H9 (cell line): ENCODE measurements at regions not wholly inside any gene's neighbourhood (a gene's known extent, or its start where the extent isn't known, plus 50 kb on each side); places are given as distances from the start of the nearest gene placed in this dataset.

Source experiments
- DNase-seq: peaks from one replicate; pipeline ENCODE4 v3.0.0-alpha.2; 2017
- H2AFZ ChIP-seq: one replicate; pipeline ENCODE4 v1.6.1; 2013; ENCODE audit warnings: mild to moderate bottlenecking, low read length, control low read depth, moderate library complexity
- H2AK5ac ChIP-seq: 2 replicates; pipeline ENCODE4 v1.6.1; 2013; ENCODE audit warnings: low read length, control low read depth, mixed read lengths; ENCODE audit not compliant: insufficient read length
- H2BK120ac ChIP-seq: one replicate; pipeline ENCODE4 v1.6.1; 2013; ENCODE audit warnings: low read depth, mild to moderate bottlenecking, low read length, control low read depth, inconsistent platforms; ENCODE audit not compliant: poor library complexity, severe bottlenecking
- H2BK12ac ChIP-seq: 2 replicates; pipeline ENCODE4 v1.6.1; 2013; ENCODE audit warnings: low read length, control low read depth, mixed read lengths, low read depth; ENCODE audit not compliant: insufficient read length
- H2BK15ac ChIP-seq: 2 replicates; pipeline ENCODE4 v1.6.1; 2013; ENCODE audit warnings: low read depth, low read length, control low read depth
- H2BK20ac ChIP-seq: one replicate; pipeline ENCODE4 v1.6.1; 2013; ENCODE audit warnings: low read depth, mild to moderate bottlenecking, low read length, control low read depth, inconsistent platforms; ENCODE audit not compliant: poor library complexity, severe bottlenecking
- H2BK5ac ChIP-seq: 2 replicates; pipeline ENCODE4 v1.6.1; 2013; ENCODE audit warnings: low read length, control low read depth, mixed read lengths; ENCODE audit not compliant: insufficient read length
- H3K14ac ChIP-seq: 2 replicates; pipeline ENCODE4 v1.6.1; 2013; ENCODE audit warnings: low read length, control low read depth; ENCODE audit not compliant: insufficient read depth
- H3K18ac ChIP-seq: 2 replicates; pipeline ENCODE4 v1.6.1; 2013; ENCODE audit warnings: low read depth, mild to moderate bottlenecking, mixed read lengths, low read length, control low read depth; ENCODE audit not compliant: insufficient read length
- H3K23ac ChIP-seq: 2 replicates; pipeline ENCODE4 v1.6.1; 2013; ENCODE audit warnings: low read length, control low read depth, mixed read lengths, low read depth; ENCODE audit not compliant: insufficient read length
- H3K23me2 ChIP-seq: 2 replicates; pipeline ENCODE4 v1.6.1; 2013; ENCODE audit warnings: low read depth, mild to moderate bottlenecking, mixed read lengths, low read length, control low read depth; ENCODE audit not compliant: insufficient read length, poor library complexity, severe bottlenecking
- H3K27ac ChIP-seq: 2 replicates; pipeline ENCODE4 v1.5.1; 2013; ENCODE audit warnings: low read length, control low read depth, mixed read lengths, low read depth; ENCODE audit not compliant: insufficient read length
- H3K27me3 ChIP-seq: 2 replicates; pipeline ENCODE4 v1.6.1; 2013; ENCODE audit warnings: low read length, control low read depth, inconsistent platforms; ENCODE audit not compliant: insufficient read depth
- H3K4ac ChIP-seq: 2 replicates; pipeline ENCODE4 v1.6.1; 2013; ENCODE audit warnings: low read depth, mild to moderate bottlenecking, control low read depth, inconsistent platforms, low read length, moderate library complexity
- H3K4me1 ChIP-seq: 2 replicates; pipeline ENCODE4 v1.6.1; 2013; ENCODE audit warnings: low read length, control low read depth, inconsistent platforms; ENCODE audit not compliant: insufficient read depth
- H3K4me2 ChIP-seq: 2 replicates; pipeline ENCODE4 v1.6.1; 2013; ENCODE audit warnings: low read length, control low read depth, mixed read lengths; ENCODE audit not compliant: insufficient read length, insufficient read depth
- H3K56ac ChIP-seq: 2 replicates; pipeline ENCODE4 v1.6.1; 2013; ENCODE audit warnings: low read depth, mild to moderate bottlenecking, mixed read lengths, low read length, control low read depth; ENCODE audit not compliant: insufficient read length
- H3K79me1 ChIP-seq: 2 replicates; pipeline ENCODE4 v1.6.1; 2013; ENCODE audit warnings: low read depth, mild to moderate bottlenecking, moderate library complexity, low read length, control low read depth, inconsistent platforms; ENCODE audit not compliant: insufficient read depth, poor library complexity, severe bottlenecking
- H3K79me2 ChIP-seq: 2 replicates; pipeline ENCODE4 v1.6.1; 2013; ENCODE audit warnings: low read length, control low read depth, inconsistent platforms; ENCODE audit not compliant: insufficient read depth
- H3K9ac ChIP-seq: 2 replicates; pipeline ENCODE4 v1.6.1; 2013; ENCODE audit warnings: low read length, control low read depth, mixed read lengths; ENCODE audit not compliant: insufficient read length; ENCODE audit errors: extremely low read depth
- H3K9me3 ChIP-seq: one replicate; pipeline ENCODE4 v1.6.1; 2013; ENCODE audit warnings: low read depth, low read length, inconsistent platforms; ENCODE audit not compliant: control insufficient read depth
- H3T11ph ChIP-seq: one replicate; pipeline ENCODE4 v1.6.1; 2013; ENCODE audit warnings: mild to moderate bottlenecking, low read length, control low read depth, inconsistent platforms
- H4K20me1 ChIP-seq: one replicate; pipeline ENCODE4 v1.6.1; 2013; ENCODE audit not compliant: control insufficient read depth, insufficient read length, insufficient read depth
- H4K5ac ChIP-seq: 2 replicates; pipeline ENCODE4 v1.6.1; 2013; ENCODE audit warnings: low read depth, mild to moderate bottlenecking, mixed read lengths, low read length, control low read depth; ENCODE audit not compliant: insufficient read length
- H4K8ac ChIP-seq: replicated peaks from 2 replicates; pipeline ENCODE4 v1.6.1; 2013; ENCODE audit warnings: low read length, control low read depth, mixed read lengths, low read depth; ENCODE audit not compliant: insufficient read length
- H4K91ac ChIP-seq: 2 replicates; pipeline ENCODE4 v1.6.1; 2013; ENCODE audit warnings: low read depth, mild to moderate bottlenecking, moderate library complexity, mixed read lengths, low read length, control low read depth; ENCODE audit not compliant: insufficient read length
- H3K27ac Mint-ChIP-seq, 3 experiments: 2 replicates in 2 of 3; 3 replicates in 1 of 3; pipeline ENCODE4 v1.8.0; 2020 to 2021; ENCODE audit warnings: mixed read lengths in 3 of 3, mild to moderate bottlenecking in 1 of 3, moderate library complexity in 1 of 3
- H3K27me3 Mint-ChIP-seq: 2 replicates; pipeline ENCODE4 v1.8.0; 2021; ENCODE audit warnings: low read depth, mild to moderate bottlenecking, moderate library complexity, mixed read lengths
- H3K36me3 Mint-ChIP-seq, 3 experiments: 2 replicates in 2 of 3; 3 replicates in 1 of 3; pipeline ENCODE4 v1.8.0; 2020 to 2021; ENCODE audit warnings: low read depth in 3 of 3, mixed read lengths in 3 of 3; ENCODE audit not compliant: insufficient read depth in 1 of 3
- H3K4me1 Mint-ChIP-seq, 2 experiments: 2 replicates each; pipeline ENCODE4 v1.8.0; 2020; ENCODE audit warnings: mixed read lengths in 2 of 2
- H3K4me3 Mint-ChIP-seq, 2 experiments: 2 replicates in 1 of 2; 3 replicates in 1 of 2; pipeline ENCODE4 v1.8.0; 2020 to 2021; ENCODE audit warnings: mild to moderate bottlenecking in 2 of 2, mixed read lengths in 2 of 2, moderate library complexity in 1 of 2
- H3K9me3 Mint-ChIP-seq, 2 experiments: 2 replicates in 1 of 2; 3 replicates in 1 of 2; pipeline ENCODE4 v1.8.0; 2020; ENCODE audit warnings: mild to moderate bottlenecking in 2 of 2, mixed read lengths in 2 of 2, moderate library complexity in 1 of 2
- CTCF ChIP-seq: fragments of 200-600 bp; sonication (generic); conservative IDR thresholded peaks from 3 replicates; pipeline ENCODE4 v1.8.0; 2021; ENCODE audit warnings: antibody characterized with exemption, mild to moderate bottlenecking
- WGBS: extraction: QIAGEN DNeasy Blood & Tissue Kit; methylation state at CpG from one replicate; pipeline ENCODE4 v1.1.7; 2013; ENCODE audit warnings: missing lambda C conversion rate, low lambda C conversion rate, mixed read lengths; ENCODE audit not compliant: insufficient read length; ENCODE audit errors: extremely low coverage; 5-methylcytosine and 5-hydroxymethylcytosine counted together

- Histone ChIP-seq H2BK5ac (no peak overlapping the region), H2BK120ac (no peak overlapping the region), H2BK20ac (no peak overlapping the region), H3K27me3 (no peaks in the 10 kb centered on the region), H4K20me1 (no peaks in the 10 kb centered on the region), H3T11ph (no peak overlapping the region), H3K79me1 (no peaks in the 10 kb centered on the region), H3K79me2 (no peaks in the 10 kb centered on the region), H3K18ac (no peak overlapping the region), H3K9me3 (no peaks in the 10 kb centered on the region), H4K5ac (no peak overlapping the region), H2AK5ac (no peak overlapping the region), H4K91ac (no peak overlapping the region), H3K14ac (no peak overlapping the region), H2AFZ (no peak overlapping the region), H2BK12ac (no peak overlapping the region), H3K4me2 (no peak overlapping the region), H3K4ac (no peak overlapping the region), H3K23ac (no peak overlapping the region), H3K27ac (no peak overlapping the region), H3K9ac (no peak overlapping the region), H2BK15ac (no peak overlapping the region), H4K8ac (no peak overlapping the region), H3K23me2 (no peaks in the 10 kb centered on the region), H3K4me1 (no peaks in the 10 kb centered on the region; the same call in 1 of the 2 replicates), H3K56ac (no peak overlapping the region)
- peaks cover 7 to 21% (median 13%) of the 10 kb centered on the region in 3 experiments for H3K36me3 Mint-ChIP-seq
- H3K4me3 Mint-ChIP-seq, result no peak overlapping the region
- peaks cover 20 to 21% of the 10 kb centered on the region in 2 experiments for H3K9me3 Mint-ChIP-seq
- H3K4me1 Mint-ChIP-seq, result peaks cover 15 to 16% of the 10 kb centered on the region in 2 experiments
- peak overlapping the region in 2 of 3 experiments; percentile 49; a peak in 2 of 7 replicates for H3K27ac Mint-ChIP-seq
- TF ChIP-seq CTCF, result no peak
- DNase-seq, result no peak
- H3K27me3 Mint-ChIP-seq, result peaks cover 2% of the 10 kb centered on the region; the same call in 1 of the 2 replicates
- WGBS, result no CpG with 5 or more reads among the region's 5 CpGs
Measured at GRCh38 chr20:47423586-47423985, 67.1 kb upstream of the ZMYND8 start.
